NT2/D1 (cell line): ENCODE measurements at regions not wholly inside any gene's neighbourhood (a gene's known extent, or its start where the extent isn't known, plus 50 kb on each side); places are given as distances from the start of the nearest gene placed in this dataset.

Experiments used
- SUZ12 ChIP-seq: IDR thresholded peaks from 2 replicates; pipeline ENCODE4 v1.6.1; 2011; ENCODE audit not compliant: insufficient read length, insufficient read depth; ENCODE audit errors: extremely low read depth
- YY1 ChIP-seq: IDR thresholded peaks from 2 replicates; pipeline ENCODE4 v1.6.1; 2011; ENCODE audit not compliant: insufficient read length, insufficient read depth
- ZNF274 ChIP-seq: IDR thresholded peaks from 2 replicates; pipeline ENCODE4 v1.6.1; 2011; ENCODE audit warnings: mild to moderate bottlenecking, low read depth, low read length

DNA sequence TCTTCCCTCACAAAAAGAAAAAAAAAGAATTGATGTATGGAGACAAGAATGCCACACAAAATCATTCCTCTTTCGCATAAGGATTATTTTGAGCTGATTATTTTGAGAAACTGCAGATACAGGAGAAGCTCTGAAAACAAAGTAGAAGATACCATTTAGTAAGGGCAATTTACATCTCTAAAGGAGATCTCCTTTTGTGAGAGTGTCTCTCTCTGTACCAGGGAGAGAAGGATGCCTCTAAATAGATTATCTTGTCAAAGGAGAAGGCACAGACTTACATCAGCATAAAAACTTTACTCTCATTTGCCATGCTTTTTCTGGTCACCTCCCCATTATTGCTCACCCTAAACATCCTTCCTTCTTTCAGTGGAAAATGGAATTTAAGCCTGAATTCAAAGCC lies 747.9 kb upstream of the COBL start:
- TF ChIP-seq ZNF274 (no peak), SUZ12 (no peak), YY1 (no peak)
